ENCODE measurements at regions not wholly inside any gene's neighbourhood (a gene's known extent, or its start where the extent isn't known, plus 50 kb on each side); places are given as distances from the start of the nearest gene placed in this dataset.

DNA sequence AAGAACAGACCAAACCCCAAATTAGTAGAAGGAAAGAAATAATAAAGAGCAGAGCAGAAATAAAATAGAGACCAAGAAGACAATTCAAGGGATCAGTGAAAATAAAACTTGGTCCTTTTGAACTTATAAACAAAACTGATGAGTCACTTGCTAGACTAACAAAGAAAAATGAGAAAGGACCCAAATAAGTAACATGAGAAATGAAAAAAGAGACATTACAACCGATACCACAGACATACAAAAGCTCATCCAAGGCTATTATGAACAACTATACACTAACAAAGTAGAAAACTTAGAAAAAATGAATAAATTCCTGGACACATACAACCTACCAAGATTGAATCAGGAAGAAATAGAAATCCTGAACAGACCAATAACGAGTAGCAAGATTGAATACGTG lies 414.5 kb downstream of the HTR7 start:
- Histone ChIP-seq H3K27ac (ENCODE audit: low read depth, low read length) (no peak overlapping the region), H3K36me3 (ENCODE audit: insufficient read depth, low read length) (no peaks in the 10 kb centered on the region), H3K4me1 (ENCODE audit: control insufficient read depth, insufficient read depth, low read length, unreplicated experiment) (peaks cover 6% of the 10 kb centered on the region), H2AFZ (ENCODE audit: low read length, unreplicated experiment) (no peak overlapping the region), H3K4me3 (ENCODE audit: low read depth, low read length) (no peak overlapping the region), H3K27me3 (ENCODE audit: insufficient read depth, low read length) (no peaks in the 10 kb centered on the region), H3K79me2 (ENCODE audit: control insufficient read depth, insufficient read depth, low read length, unreplicated experiment) (no peaks in the 10 kb centered on the region)

- Histone ChIP-seq H3K4me1 (ENCODE audit: control insufficient read depth, insufficient read depth, low read length, unreplicated experiment) (peaks cover 18% of the 10 kb centered on the region), H3K79me2 (ENCODE audit: control insufficient read depth, insufficient read depth, low read length, unreplicated experiment) (no peaks in the 10 kb centered on the region), H3K4me3 (ENCODE audit: low read depth, low read length) (no peak overlapping the region), H2AFZ (ENCODE audit: low read length, unreplicated experiment) (no peak overlapping the region), H3K27ac (ENCODE audit: low read depth, low read length) (no peak overlapping the region), H3K27me3 (ENCODE audit: insufficient read depth, low read length) (no peaks in the 10 kb centered on the region), H3K36me3 (ENCODE audit: insufficient read depth, low read length) (no peaks in the 10 kb centered on the region)
Observed at GRCh38 chr10:90447831-90448230, 410.0 kb downstream of the HTR7 start.

- Histone ChIP-seq H3K4me3 (ENCODE audit: low read depth, low read length) (no peak overlapping the region), H2AFZ (ENCODE audit: low read length, unreplicated experiment) (peak overlapping the region; percentile 53), H3K4me1 (ENCODE audit: control insufficient read depth, insufficient read depth, low read length, unreplicated experiment) (peaks cover 18% of the 10 kb centered on the region), H3K79me2 (ENCODE audit: control insufficient read depth, insufficient read depth, low read length, unreplicated experiment) (no peaks in the 10 kb centered on the region), H3K36me3 (ENCODE audit: insufficient read depth, low read length) (no peaks in the 10 kb centered on the region), H3K27me3 (ENCODE audit: insufficient read depth, low read length) (no peaks in the 10 kb centered on the region), H3K27ac (ENCODE audit: low read depth, low read length) (peak overlapping the region; percentile 29)
Observed at GRCh38 chr10:90450797-90451196, 407.0 kb downstream of the HTR7 start.

DNA sequence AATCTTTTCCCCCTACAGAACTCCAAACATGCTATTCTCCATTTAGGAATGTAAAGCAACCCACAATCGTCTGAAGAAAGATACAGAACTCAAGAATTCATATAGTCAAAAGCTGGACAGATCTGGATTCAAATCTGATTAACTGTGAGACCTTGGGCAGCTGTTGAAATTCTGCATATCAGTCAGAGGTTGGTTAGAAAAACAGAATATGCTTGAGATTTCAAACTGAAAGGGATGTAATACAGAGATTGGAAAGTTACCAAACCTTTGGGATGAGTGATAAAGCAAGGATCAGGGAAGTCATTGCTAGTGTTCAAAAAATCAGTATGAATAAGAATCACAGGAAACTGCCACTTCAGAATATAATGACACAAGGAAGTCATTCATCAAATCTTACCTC lies 406.6 kb downstream of the HTR7 start:
- H3K4me3 ChIP-seq (ENCODE audit: low read depth, low read length) = no peak overlapping the region
- no peaks in the 10 kb centered on the region for H3K36me3 ChIP-seq (ENCODE audit: insufficient read depth, low read length)
- peaks cover 18% of the 10 kb centered on the region for H3K4me1 ChIP-seq (ENCODE audit: control insufficient read depth, insufficient read depth, low read length, unreplicated experiment)
- no peaks in the 10 kb centered on the region for H3K27me3 ChIP-seq (ENCODE audit: insufficient read depth, low read length)
- H2AFZ ChIP-seq (ENCODE audit: low read length, unreplicated experiment) = peak overlapping the region; percentile 53
- peak overlapping the region; percentile 29 for H3K27ac ChIP-seq (ENCODE audit: low read depth, low read length)
- no peaks in the 10 kb centered on the region for H3K79me2 ChIP-seq (ENCODE audit: control insufficient read depth, insufficient read depth, low read length, unreplicated experiment)

DNA sequence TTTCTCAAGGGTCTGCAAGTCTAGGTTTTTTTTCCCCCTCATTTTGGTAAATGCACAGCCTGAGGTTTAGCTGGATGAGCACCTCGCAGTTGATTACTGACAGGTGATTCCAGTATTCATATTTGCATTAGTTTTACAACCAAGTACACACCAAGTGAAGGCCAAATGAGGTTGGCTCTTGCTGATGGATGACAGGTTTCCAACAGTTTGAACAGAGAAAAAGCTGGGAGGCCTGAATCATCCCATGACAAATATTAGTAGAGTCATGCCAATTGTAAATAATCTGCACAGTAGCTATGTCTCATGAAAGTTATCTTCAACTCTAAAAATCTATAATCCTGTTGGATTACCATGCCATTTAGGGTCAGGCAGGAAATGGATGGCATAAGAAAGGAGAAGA lies 399.8 kb downstream of the HTR7 start:
- no peaks in the 10 kb centered on the region for H3K27me3 ChIP-seq (ENCODE audit: insufficient read depth, low read length)
- no peaks in the 10 kb centered on the region for H3K36me3 ChIP-seq (ENCODE audit: insufficient read depth, low read length)
- H3K79me2 ChIP-seq (ENCODE audit: control insufficient read depth, insufficient read depth, low read length, unreplicated experiment) = no peaks in the 10 kb centered on the region
- H3K4me3 ChIP-seq (ENCODE audit: low read depth, low read length) = no peak overlapping the region
- no peak overlapping the region for H2AFZ ChIP-seq (ENCODE audit: low read length, unreplicated experiment)
- no peak overlapping the region for H3K27ac ChIP-seq (ENCODE audit: low read depth, low read length)
- H3K4me1 ChIP-seq (ENCODE audit: control insufficient read depth, insufficient read depth, low read length, unreplicated experiment) = no peaks in the 10 kb centered on the region

GRCh38 chr10:90458571-90458970 lies 399.3 kb downstream of the HTR7 start:
- H3K4me1 ChIP-seq (ENCODE audit: control insufficient read depth, insufficient read depth, low read length, unreplicated experiment) = no peaks in the 10 kb centered on the region
- no peak overlapping the region for H3K27ac ChIP-seq (ENCODE audit: low read depth, low read length)
- no peaks in the 10 kb centered on the region for H3K36me3 ChIP-seq (ENCODE audit: insufficient read depth, low read length)
- no peaks in the 10 kb centered on the region for H3K27me3 ChIP-seq (ENCODE audit: insufficient read depth, low read length)
- no peak overlapping the region for H3K4me3 ChIP-seq (ENCODE audit: low read depth, low read length)
- no peak overlapping the region for H2AFZ ChIP-seq (ENCODE audit: low read length, unreplicated experiment)
- no peaks in the 10 kb centered on the region for H3K79me2 ChIP-seq (ENCODE audit: control insufficient read depth, insufficient read depth, low read length, unreplicated experiment)

DNA sequence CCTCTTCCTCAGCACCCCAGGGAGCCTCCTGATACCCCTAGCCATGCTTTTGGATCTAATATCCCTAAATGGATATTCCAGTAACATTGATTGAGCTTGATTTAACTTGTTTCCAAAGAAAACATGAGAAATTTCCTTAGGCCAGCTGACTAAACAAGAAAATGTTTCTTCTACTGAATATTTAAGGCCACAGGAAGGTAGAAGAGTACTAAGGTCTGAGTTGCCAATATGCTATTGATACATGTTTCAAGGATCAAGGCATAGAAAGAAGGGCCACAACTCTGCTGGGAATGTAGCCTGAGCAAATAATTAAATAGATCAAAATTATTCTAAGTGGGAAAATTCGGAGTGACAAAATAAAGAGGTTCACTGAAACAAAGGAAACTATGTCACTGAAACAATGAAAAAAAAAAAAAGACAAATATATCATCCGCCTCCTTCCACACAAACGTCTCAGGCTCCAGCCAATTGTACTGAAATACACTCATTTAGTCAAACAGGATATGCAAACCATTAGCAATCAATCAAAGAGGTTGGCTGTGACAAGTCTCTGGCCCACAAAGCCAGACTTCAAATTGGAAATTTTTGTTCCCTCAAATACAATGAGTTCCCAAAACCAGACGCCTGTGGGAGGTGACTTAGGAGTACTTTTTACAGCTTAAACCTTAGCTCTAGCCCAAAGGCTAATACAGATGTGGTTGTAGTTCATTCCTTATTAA lies 396.2 kb downstream of the HTR7 start:
- Histone ChIP-seq H3K27ac (ENCODE audit: low read depth, low read length) (no peak overlapping the region), H3K4me3 (ENCODE audit: low read depth, low read length) (no peak overlapping the region), H3K36me3 (ENCODE audit: insufficient read depth, low read length) (no peaks in the 10 kb centered on the region), H3K79me2 (ENCODE audit: control insufficient read depth, insufficient read depth, low read length, unreplicated experiment) (no peaks in the 10 kb centered on the region), H3K27me3 (ENCODE audit: insufficient read depth, low read length) (no peaks in the 10 kb centered on the region), H2AFZ (ENCODE audit: low read length, unreplicated experiment) (no peak overlapping the region), H3K4me1 (ENCODE audit: control insufficient read depth, insufficient read depth, low read length, unreplicated experiment) (no peaks in the 10 kb centered on the region)

GRCh38 chr10:90462749-90463470 lies 394.9 kb downstream of the HTR7 start:
- no peak overlapping the region for H3K27ac ChIP-seq (ENCODE audit: low read depth, low read length)
- H3K27me3 ChIP-seq (ENCODE audit: insufficient read depth, low read length) = no peaks in the 10 kb centered on the region
- H3K36me3 ChIP-seq (ENCODE audit: insufficient read depth, low read length) = no peaks in the 10 kb centered on the region
- H3K79me2 ChIP-seq (ENCODE audit: control insufficient read depth, insufficient read depth, low read length, unreplicated experiment) = no peaks in the 10 kb centered on the region
- H3K4me3 ChIP-seq (ENCODE audit: low read depth, low read length) = no peak overlapping the region
- no peak overlapping the region for H2AFZ ChIP-seq (ENCODE audit: low read length, unreplicated experiment)
- H3K4me1 ChIP-seq (ENCODE audit: control insufficient read depth, insufficient read depth, low read length, unreplicated experiment) = no peaks in the 10 kb centered on the region

- Histone ChIP-seq H3K27me3 (ENCODE audit: insufficient read depth, low read length) (no peaks in the 10 kb centered on the region), H3K79me2 (ENCODE audit: control insufficient read depth, insufficient read depth, low read length, unreplicated experiment) (no peaks in the 10 kb centered on the region), H3K27ac (ENCODE audit: low read depth, low read length) (no peak overlapping the region), H2AFZ (ENCODE audit: low read length, unreplicated experiment) (no peak overlapping the region), H3K36me3 (ENCODE audit: insufficient read depth, low read length) (no peaks in the 10 kb centered on the region), H3K4me3 (ENCODE audit: low read depth, low read length) (no peak overlapping the region), H3K4me1 (ENCODE audit: control insufficient read depth, insufficient read depth, low read length, unreplicated experiment) (no peaks in the 10 kb centered on the region)
Observed at GRCh38 chr10:90464329-90464728, 393.5 kb downstream of the HTR7 start.

GRCh38 chr10:90470966-90471365 lies 386.9 kb downstream of the HTR7 start:
- no peaks in the 10 kb centered on the region for H3K4me1 ChIP-seq (ENCODE audit: control insufficient read depth, insufficient read depth, low read length, unreplicated experiment)

GRCh38 chr10:90480466-90480865 lies 377.4 kb downstream of the HTR7 start:
- Histone ChIP-seq H3K4me3 (ENCODE audit: low read depth, low read length) (no peak overlapping the region), H3K36me3 (ENCODE audit: insufficient read depth, low read length) (no peaks in the 10 kb centered on the region), H3K27me3 (ENCODE audit: insufficient read depth, low read length) (no peaks in the 10 kb centered on the region), H3K79me2 (ENCODE audit: control insufficient read depth, insufficient read depth, low read length, unreplicated experiment) (no peaks in the 10 kb centered on the region), H3K4me1 (ENCODE audit: control insufficient read depth, insufficient read depth, low read length, unreplicated experiment) (peaks cover 6% of the 10 kb centered on the region), H2AFZ (ENCODE audit: low read length, unreplicated experiment) (no peak overlapping the region), H3K27ac (ENCODE audit: low read depth, low read length) (no peak overlapping the region)

More at GRCh38 chr10:90470966-90471365, 386.9 kb downstream of the HTR7 start:
- no peaks in the 10 kb centered on the region for H3K36me3 ChIP-seq (ENCODE audit: insufficient read depth, low read length)
- H2AFZ ChIP-seq (ENCODE audit: low read length, unreplicated experiment) = no peak overlapping the region
- H3K27ac ChIP-seq (ENCODE audit: low read depth, low read length) = no peak overlapping the region
- H3K79me2 ChIP-seq (ENCODE audit: control insufficient read depth, insufficient read depth, low read length, unreplicated experiment) = no peaks in the 10 kb centered on the region
- H3K4me3 ChIP-seq (ENCODE audit: low read depth, low read length) = no peak overlapping the region
- no peaks in the 10 kb centered on the region for H3K27me3 ChIP-seq (ENCODE audit: insufficient read depth, low read length)

All from ACC112 (cell line).